Erythroblast (primary cell): ENCODE measurements at regions not wholly inside any gene's neighbourhood (a gene's known extent, or its start where the extent isn't known, plus 50 kb on each side); places are given as distances from the start of the nearest gene placed in this dataset.

ENCODE experiments used
- GATA1 ChIP-seq: IDR thresholded peaks from 2 replicates; pipeline ENCODE4 v1.6.1; 2011; ENCODE audit warnings: low read depth, mild to moderate bottlenecking, control low read depth, low read length, moderate library complexity
- POLR2A ChIP-seq: IDR thresholded peaks from 2 replicates; pipeline ENCODE4 v1.6.1; 2011; ENCODE audit warnings: mild to moderate bottlenecking, low read length

DNA sequence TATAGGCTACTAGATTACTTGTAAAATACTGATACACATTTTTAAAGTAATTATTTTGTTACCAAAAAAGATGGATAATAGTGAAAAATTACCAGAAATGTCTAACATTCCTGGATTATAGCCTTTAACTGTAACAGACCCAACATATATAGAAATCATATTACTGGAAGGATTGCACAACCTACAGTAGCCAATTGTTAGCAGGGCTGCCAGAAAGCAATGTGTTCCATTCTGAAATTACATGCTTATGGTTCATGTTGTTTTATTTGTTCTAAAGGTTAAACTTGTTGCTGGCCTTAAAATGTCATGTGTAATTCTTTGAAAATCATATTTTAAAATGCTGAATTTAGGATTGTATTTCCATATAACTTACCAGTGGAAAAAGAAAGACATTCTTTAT lies 793.6 kb upstream of the ACVR2A start:
- TF ChIP-seq GATA1 (no peak), POLR2A (no peak)
